Esophagus muscularis mucosa (tissue), 4 donors: ENCODE measurements at regions not wholly inside any gene's neighbourhood (a gene's known extent, or its start where the extent isn't known, plus 50 kb on each side); places are given as distances from the start of the nearest gene placed in this dataset.

Experiments
- DNase-seq: peaks from one replicate; pipeline ENCODE4 v3.0.0-alpha.2; 2017; ENCODE audit errors: extremely low spot score
- H3K27ac ChIP-seq, 4 donors: fragments of 200-600 bp; sonication (generic); replicated peaks in 1 of 4; 1 replicate in 3 of 4; 2 replicates in 1 of 4; pipeline ENCODE4 v1.5.1; 2016 to 2019; ENCODE audit warnings: mild to moderate bottlenecking in 1 of 4
- H3K27me3 ChIP-seq, 4 donors: fragments of 200-600 bp; sonication (generic); one replicate each; pipeline versions ENCODE4 v1.5.1 to v1.6.0; 2016 to 2019
- H3K36me3 ChIP-seq, 4 donors: fragments of 200-600 bp; sonication (generic); one replicate each; pipeline ENCODE4 v1.5.1; 2016 to 2019
- H3K4me1 ChIP-seq, 4 donors: fragments of 200-600 bp; sonication (generic); one replicate each; pipeline ENCODE4 v1.5.1; 2016 to 2019
- H3K4me3 ChIP-seq, 4 donors: fragments of 200-600 bp; sonication (generic); 1 replicate in 2 of 4; 2 replicates in 2 of 4; pipeline ENCODE4 v1.5.1; 2016 to 2019; ENCODE audit warnings: mild to moderate bottlenecking in 4 of 4, moderate library complexity in 1 of 4
- H3K9me3 ChIP-seq, 4 donors: fragments of 200-600 bp; sonication (generic); 1 replicate in 3 of 4; 2 replicates in 1 of 4; pipeline ENCODE4 v1.5.1; 2016 to 2019
- CTCF ChIP-seq, 3 experiments: fragments of 200-600 bp in 2 of 3; fragments of 450-650 bp in 1 of 3; sonication (generic) in 2 of 3; IDR thresholded peaks; one replicate each; pipeline ENCODE4 v1.5.1; 2017 to 2019; ENCODE audit warnings: antibody characterized with exemption in 3 of 3, mild to moderate bottlenecking in 2 of 3, moderate library complexity in 1 of 3
- EP300 ChIP-seq: sonication (generic); formaldehyde crosslinking; IDR thresholded peaks from one replicate; pipeline ENCODE4 v1.6.1; 2017; ENCODE audit warnings: antibody characterized with exemption
- POLR2A ChIP-seq: fragments of 450-650 bp; IDR thresholded peaks from one replicate; pipeline ENCODE4 v1.6.1; 2017; ENCODE audit warnings: antibody characterized with exemption, moderate library complexity, mild to moderate bottlenecking, low read depth
- POLR2AphosphoS5 ChIP-seq, 2 donors: sonication (generic); formaldehyde crosslinking; IDR thresholded peaks; one replicate each; pipeline ENCODE4 v1.6.1; 2017; ENCODE audit warnings: antibody characterized with exemption in 2 of 2
- WGBS: methylation state at CpG from one replicate; pipeline ENCODE4 v1.1.5; 2018; 5-methylcytosine and 5-hydroxymethylcytosine counted together
- intact Hi-C: fragments of 100-400 bp; cut with DNase I; formaldehyde crosslinking; loops from one replicate; pipeline ENCODE4 v1.15.1; 2023

GRCh38 chr13:109670776-109671175 lies 115.6 kb downstream of the IRS2 start:
- 85% methylated on average over 4 of the region's 5 CpGs for WGBS
- DNase-seq: peak; percentile 72
- Histone ChIP-seq H3K27ac (no peak overlapping the region), H3K4me3 (no peak overlapping the region), H3K36me3 (no peaks in the 10 kb centered on the region), H3K4me1 (peaks cover 0 to 10% (median 1%) of the 10 kb centered on the region in 4 donors), H3K27me3 (no peaks in the 10 kb centered on the region), H3K9me3 (no peaks in the 10 kb centered on the region)
- no peak for TF ChIP-seq POLR2A
- TF ChIP-seq CTCF (IDR thresholded peaks at IDR 0.05): no peak
- TF ChIP-seq EP300: no peak
- no peak for TF ChIP-seq POLR2AphosphoS5 (IDR thresholded peaks at IDR 0.05)
- intact Hi-C loops: no loop called here

- peak; percentile 57 for DNase-seq
Measured at GRCh38 chr13:109669956-109670355, 116.4 kb downstream of the IRS2 start.

GRCh38 chr13:109669234-109669612 lies 117.2 kb downstream of the IRS2 start:
- Histone ChIP-seq H3K27ac (no peak overlapping the region), H3K9me3 (no peaks in the 10 kb centered on the region), H3K36me3 (no peaks in the 10 kb centered on the region), H3K4me1 (peaks cover 0 to 10% (median 1%) of the 10 kb centered on the region in 4 donors), H3K27me3 (peaks cover 0 to 5% (median 0%) of the 10 kb centered on the region in 4 donors), H3K4me3 (no peak overlapping the region)
- 78% methylated on average over 8 of the region's 8 CpGs for whole genome bisulfite sequencing
- TF ChIP-seq CTCF (IDR thresholded peaks at IDR 0.05): no peak
- no peak for TF ChIP-seq EP300
- no peak for TF ChIP-seq POLR2AphosphoS5 (IDR thresholded peaks at IDR 0.05)
- DNase-seq: peak; percentile 47
- intact Hi-C loops: no loop called here

More at GRCh38 chr13:109669956-109670355, 116.4 kb downstream of the IRS2 start:
- Histone ChIP-seq H3K27ac (no peak overlapping the region), H3K36me3 (no peaks in the 10 kb centered on the region), H3K4me3 (no peak overlapping the region), H3K27me3 (peaks cover 0 to 3% (median 0%) of the 10 kb centered on the region in 4 donors), H3K4me1 (peaks cover 0 to 10% (median 1%) of the 10 kb centered on the region in 4 donors), H3K9me3 (no peaks in the 10 kb centered on the region)
- 91% methylated on average over 5 of the region's 5 CpGs for WGBS
- TF ChIP-seq CTCF (IDR thresholded peaks at IDR 0.05) (no peak), EP300 (no peak), POLR2A (no peak), POLR2AphosphoS5 (IDR thresholded peaks at IDR 0.05) (no peak)
- intact Hi-C loops: no loop called here

GRCh38 chr13:109668433-109669233 lies 117.8 kb downstream of the IRS2 start:
- H3K4me3 ChIP-seq: no peak overlapping the region
- peaks cover 0 to 10% (median 1%) of the 10 kb centered on the region in 4 donors for H3K4me1 ChIP-seq
- no peaks in the 10 kb centered on the region for H3K9me3 ChIP-seq
- intact Hi-C loops: no loop called here
- WGBS: 92% methylated on average over 7 of the region's 7 CpGs
- H3K36me3 ChIP-seq: no peaks in the 10 kb centered on the region
- H3K27ac ChIP-seq: no peak overlapping the region
- H3K27me3 ChIP-seq: peaks cover 0 to 5% (median 0%) of the 10 kb centered on the region in 4 donors
- peak; percentile 68 for DNase-seq
- TF ChIP-seq EP300 (no peak), POLR2A (no peak), POLR2AphosphoS5 (IDR thresholded peaks at IDR 0.05) (no peak), CTCF (IDR thresholded peaks at IDR 0.05) (no peak)
